DOHH2 (cell line): ENCODE measurements at regions not wholly inside any gene's neighbourhood (a gene's known extent, or its start where the extent isn't known, plus 50 kb on each side); places are given as distances from the start of the nearest gene placed in this dataset.

Source experiments
- CTCF ChIP-seq: fragments of 200-600 bp; sonication (generic); IDR thresholded peaks from one replicate; pipeline ENCODE4 v1.5.1; 2014; ENCODE audit warnings: antibody characterized with exemption, mild to moderate bottlenecking, low read depth, low read length; ENCODE audit not compliant: poor library complexity, severe bottlenecking
- EZH2phosphoT487 ChIP-seq: fragments of 200-600 bp; sonication (generic); IDR thresholded peaks from 2 replicates; pipeline ENCODE4 v1.6.1; 2017; ENCODE audit warnings: borderline replicate concordance, mild to moderate bottlenecking, antibody characterized with exemption, low read length, moderate library complexity, mixed read lengths

- TF ChIP-seq CTCF (no peak), EZH2phosphoT487 (no peak)
These were observed 207.0 kb downstream of the NAP1L3 start for GRCh38 chrX:93466383-93466782.
